B cell (primary cell): ENCODE measurements at regions not wholly inside any gene's neighbourhood (a gene's known extent, or its start where the extent isn't known, plus 50 kb on each side); places are given as distances from the start of the nearest gene placed in this dataset.

Source experiments
- ATAC-seq: fragments of 200-7000 bp; cut with Tn5 transposase; one replicate; pipeline ENCODE4 v1.10.0; 2021; ENCODE audit warnings: low read depth, mild to moderate bottlenecking, moderate number of reproducible peaks, moderate library complexity
- CTCF ChIA-PET: fragments of 350-600 bp; sonication (Branson Sonifier 250); formaldehyde crosslinking; loops from one replicate; lab custom pipeline; 2021; ENCODE audit warnings: antibody characterized with exemption, inconsistent platforms; lab: Charles Lee
- POLR2A ChIA-PET: fragments of 350-600 bp; sonication (Branson Sonifier 250); formaldehyde crosslinking; loops from one replicate; lab custom pipeline; 2021; ENCODE audit warnings: antibody characterized with exemption; lab: Charles Lee
- DNase-seq: peaks from one replicate; pipeline ENCODE4 v3.0.0; 2013
- H2AFZ ChIP-seq: 2 replicates; pipeline ENCODE4 v1.6.1; 2012; ENCODE audit warnings: mild to moderate bottlenecking, low read depth, low read length; ENCODE audit not compliant: insufficient read depth, poor library complexity, severe bottlenecking
- H3K27ac ChIP-seq, 2 donors: 1 replicate in 1 of 2; 2 replicates in 1 of 2; pipeline ENCODE4 v1.5.1; 2012 to 2013; ENCODE audit warnings: low read length in 2 of 2, mild to moderate bottlenecking in 2 of 2, moderate library complexity in 1 of 2
- H3K27me3 ChIP-seq, 4 experiments: fragments of 200-600 bp in 1 of 4; sonication (generic) in 1 of 4; replicated peaks in 1 of 4; 1 replicate in 2 of 4; 2 replicates in 2 of 4; pipeline versions ENCODE4 v1.6.1 to v1.7.0; 2013 to 2016; ENCODE audit warnings: low read length in 3 of 4, mild to moderate bottlenecking in 2 of 4, mixed read lengths in 1 of 4, moderate library complexity in 1 of 4; ENCODE audit not compliant: insufficient read depth in 4 of 4, control insufficient read depth in 3 of 4; ENCODE audit errors: control extremely low read depth in 1 of 4
- H3K36me3 ChIP-seq, 2 experiments: replicated peaks in 1 of 2; 1 replicate in 1 of 2; 2 replicates in 1 of 2; pipeline versions ENCODE4 v1.6.1 to v1.7.1; 2013; ENCODE audit warnings: low read length in 1 of 2; ENCODE audit not compliant: insufficient read depth in 2 of 2, control insufficient read depth in 1 of 2; ENCODE audit errors: control extremely low read depth in 1 of 2, extremely low read depth in 1 of 2
- H3K4me1 ChIP-seq, 2 donors: fragments of 200-600 bp in 1 of 2; sonication (generic) in 1 of 2; 1 replicate in 1 of 2; 2 replicates in 1 of 2; pipeline versions ENCODE4 v1.5.1 to v1.6.1; 2013 to 2017; ENCODE audit warnings: low read length in 2 of 2; ENCODE audit not compliant: control insufficient read depth in 2 of 2, insufficient read depth in 2 of 2
- H3K4me2 ChIP-seq: replicated peaks from 2 replicates; pipeline ENCODE3; 2012; ENCODE audit warnings: mild to moderate bottlenecking, low read depth, low read length; ENCODE audit not compliant: poor library complexity, severe bottlenecking
- H3K4me3 ChIP-seq, 5 experiments: fragments of 200-600 bp in 1 of 5; sonication (generic) in 1 of 5; 1 replicate in 3 of 5; 2 replicates in 2 of 5; pipeline versions ENCODE4 v1.5.1 to v1.7.0; 2011 to 2016; ENCODE audit warnings: low read length in 4 of 5, mild to moderate bottlenecking in 4 of 5, low read depth in 2 of 5, control low read depth in 1 of 5, moderate library complexity in 1 of 5; ENCODE audit not compliant: insufficient read depth in 1 of 5; ENCODE audit errors: control extremely low read depth in 1 of 5, extremely low read depth in 1 of 5
- H3K79me2 ChIP-seq: fragments of 200-600 bp; sonication (generic); one replicate; pipeline ENCODE4 v1.6.0; 2016; ENCODE audit warnings: low read length; ENCODE audit not compliant: control insufficient read depth, insufficient read depth
- H3K9ac ChIP-seq: fragments of 200-600 bp; sonication (generic); 2 replicates; pipeline ENCODE4 v1.6.1; 2017; ENCODE audit warnings: mild to moderate bottlenecking, low read length, moderate library complexity
- H3K9me3 ChIP-seq, 3 donors: one replicate each; pipeline versions ENCODE4 v1.6.1 to v1.7.1; 2013; ENCODE audit warnings: low read length in 2 of 3; ENCODE audit not compliant: control insufficient read depth in 2 of 3, insufficient read depth in 1 of 3; ENCODE audit errors: control extremely low read depth in 1 of 3
- H4K20me1 ChIP-seq: 2 replicates; pipeline ENCODE4 v1.6.0; 2012; ENCODE audit warnings: mild to moderate bottlenecking, low read length; ENCODE audit not compliant: insufficient read depth, control insufficient read depth, poor library complexity, severe bottlenecking
- H3K27ac Mint-ChIP-seq: one replicate; pipeline ENCODE4 v1.8.0; 2021; ENCODE audit warnings: mixed read lengths
- H3K27me3 Mint-ChIP-seq: one replicate; pipeline ENCODE4 v1.8.0; 2021; ENCODE audit warnings: mixed read lengths
- H3K4me1 Mint-ChIP-seq: one replicate; pipeline ENCODE4 v1.8.0; 2021; ENCODE audit warnings: mixed read lengths
- H3K4me3 Mint-ChIP-seq: one replicate; pipeline ENCODE4 v1.8.0; 2021; ENCODE audit warnings: mixed read lengths
- H3K9me3 Mint-ChIP-seq: one replicate; pipeline ENCODE4 v1.8.0; 2022; ENCODE audit warnings: mixed read lengths; ENCODE audit not compliant: insufficient read depth
- CTCF ChIP-seq: fragments of 200-600 bp; IDR thresholded peaks from one replicate; pipeline ENCODE4 v1.8.0; 2022; ENCODE audit warnings: antibody characterized with exemption, mild to moderate bottlenecking
- EZH2 ChIP-seq: IDR thresholded peaks from 2 replicates; pipeline ENCODE4 v1.6.1; 2012; ENCODE audit warnings: borderline replicate concordance, low read depth, mild to moderate bottlenecking, moderate library complexity, low read length; ENCODE audit not compliant: insufficient read depth, poor library complexity, severe bottlenecking
- WGBS: methylation state at CpG from one replicate; pipeline ENCODE4 v1.1.5; 2013; ENCODE audit warnings: missing lambda C conversion rate; ENCODE audit not compliant: insufficient coverage; 5-methylcytosine and 5-hydroxymethylcytosine counted together
- intact Hi-C: fragments of 100-400 bp; cut with micrococcal nuclease; formaldehyde crosslinking; loops from one replicate; pipeline ENCODE4 v1.10.0; 2022

- H3K27me3 Mint-ChIP-seq, result peaks cover under 1% of the 10 kb centered on the region
- WGBS, result 0% methylated on average over 1 of the region's 2 CpGs
- no peaks in the 10 kb centered on the region for H3K9me3 Mint-ChIP-seq
- Histone ChIP-seq H4K20me1 (no peaks in the 10 kb centered on the region), H3K79me2 (no peaks in the 10 kb centered on the region), H3K27ac (no peak overlapping the region), H2AFZ (no peak overlapping the region), H3K4me2 (no peak overlapping the region), H3K4me3 (no peak overlapping the region), H3K27me3 (no peaks in the 10 kb centered on the region), H3K9me3 (no peaks in the 10 kb centered on the region), H3K9ac (no peak overlapping the region), H3K4me1 (no peaks in the 10 kb centered on the region), H3K36me3 (no peaks in the 10 kb centered on the region)
- ChIA-PET CTCF (no interaction called here), POLR2A (no interaction called here)
- no peaks in the 10 kb centered on the region for H3K4me1 Mint-ChIP-seq
- no peak overlapping the region for H3K27ac Mint-ChIP-seq
- TF ChIP-seq EZH2 (no peak), CTCF (no peak)
- ATAC-seq (no peak), DNase-seq (no peak)
- no peak overlapping the region for H3K4me3 Mint-ChIP-seq
- intact Hi-C loops, result no loop called here
Observed at GRCh38 chr1:232292239-232292638, 337.7 kb downstream of the SIPA1L2 start.

GRCh38 chr1:232291681-232292080 is 338.3 kb downstream of the SIPA1L2 start:
- H3K4me2 ChIP-seq, result no peak overlapping the region
- no peaks in the 10 kb centered on the region for H3K36me3 ChIP-seq
- Mint-ChIP-seq H3K27ac (no peak overlapping the region), H3K4me1 (no peaks in the 10 kb centered on the region), H3K27me3 (no peaks in the 10 kb centered on the region), H3K9me3 (no peaks in the 10 kb centered on the region), H3K4me3 (no peak overlapping the region)
- no peaks in the 10 kb centered on the region for H3K4me1 ChIP-seq
- no peak overlapping the region for H3K9ac ChIP-seq
- no peak for DNase-seq
- ATAC-seq, result no peak
- H3K79me2 ChIP-seq, result no peaks in the 10 kb centered on the region
- H3K9me3 ChIP-seq, result no peaks in the 10 kb centered on the region
- ChIA-PET CTCF (no interaction called here), POLR2A (no interaction called here)
- TF ChIP-seq EZH2 (no peak), CTCF (no peak)
- no peaks in the 10 kb centered on the region for H3K27me3 ChIP-seq
- no CpG with 5 or more reads among the region's 1 CpG for WGBS
- no peak overlapping the region for H2AFZ ChIP-seq
- H3K27ac ChIP-seq, result no peak overlapping the region
- H4K20me1 ChIP-seq, result no peaks in the 10 kb centered on the region
- intact Hi-C loops, result no loop called here
- H3K4me3 ChIP-seq, result no peak overlapping the region
